ENCODE measurements at regions not wholly inside any gene's neighbourhood (a gene's known extent, or its start where the extent isn't known, plus 50 kb on each side); places are given as distances from the start of the nearest gene placed in this dataset.
"Not testable (repeated sequence)": the region's sequence is repeated elsewhere in the genome, so short reads cannot be mapped to it uniquely, and the experiment has no call there.

GRCh38 chr20:29566901-29567635 lies 1690.4 kb upstream of the DEFB115 start:
- DNase-seq = not testable (repeated sequence)

GRCh38 chr20:29567671-29568070 lies 1689.8 kb upstream of the DEFB115 start:
- not testable (repeated sequence) for DNase-seq

DNA sequence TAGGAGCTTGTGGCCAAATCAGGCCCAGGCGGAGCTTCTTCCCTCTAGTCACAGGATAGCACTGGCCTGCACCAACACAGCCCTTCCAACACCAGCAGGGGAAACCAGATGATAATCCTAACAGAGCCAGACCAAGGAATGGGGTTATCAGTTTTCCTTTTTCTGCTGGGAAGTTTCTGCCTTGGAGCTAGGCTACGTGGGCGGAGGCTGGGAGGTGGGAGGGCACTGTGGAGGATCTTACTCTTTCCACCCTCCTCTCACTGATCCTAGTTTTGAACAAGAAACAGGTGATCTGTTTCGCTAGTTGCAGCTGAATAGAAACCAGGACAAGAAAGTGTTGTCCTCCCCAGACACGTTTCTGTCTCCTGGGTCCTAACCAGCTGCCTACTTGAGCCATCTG lies 1687.3 kb upstream of the DEFB115 start:
- not testable (repeated sequence) for DNase-seq

DNA sequence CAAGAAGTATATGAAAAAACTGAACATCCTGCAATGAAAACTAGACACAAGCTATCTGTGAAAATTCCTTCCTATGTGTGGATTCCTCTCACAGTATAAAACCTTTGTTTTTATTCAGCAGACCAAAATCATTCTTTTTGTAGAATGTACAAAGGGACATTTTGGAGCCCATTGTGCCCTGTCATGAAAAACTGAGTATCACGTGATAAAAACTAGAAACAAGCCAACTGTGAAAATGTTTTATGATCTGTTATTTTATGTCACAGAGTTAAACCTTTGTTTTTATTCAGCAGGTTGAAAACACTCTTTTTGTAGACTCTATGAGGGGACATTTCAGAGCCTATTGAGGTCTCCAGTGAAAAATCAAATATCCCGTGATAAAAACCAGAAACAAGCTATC lies 1667.9 kb upstream of the DEFB115 start:
- not testable (repeated sequence) for DNase-seq

- not testable (repeated sequence) for DNase-seq
Measured at GRCh38 chr20:29604163-29604562, 1653.3 kb upstream of the DEFB115 start.

GRCh38 chr20:29606171-29606570 lies 1651.3 kb upstream of the DEFB115 start:
- not testable (repeated sequence) for DNase-seq

DNA sequence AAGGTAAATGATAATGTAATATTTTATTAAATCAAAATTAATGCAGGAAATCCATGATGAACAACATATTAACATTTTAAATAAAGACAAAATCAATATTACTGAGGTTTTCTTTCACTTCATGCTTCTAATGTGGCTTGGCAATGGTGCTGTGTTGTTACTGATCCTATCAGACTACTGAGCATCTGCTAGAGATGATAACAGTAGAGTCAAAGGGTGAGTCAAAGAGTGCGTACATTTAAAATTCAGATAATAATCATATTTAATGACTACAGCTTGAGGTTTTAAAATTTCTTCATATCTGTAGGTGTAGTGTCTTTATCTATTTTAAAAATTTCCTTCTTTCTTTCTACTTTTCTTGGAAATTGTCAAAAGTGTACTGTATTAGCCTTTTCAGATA lies 1628.1 kb upstream of the DEFB115 start:
- DNase-seq = not testable (repeated sequence)

Measured in NCI-H2171 treated with DMSO at 0.1 percent for 48 hours (cell line).